Anterior cingulate cortex (tissue), 58 donors: ENCODE measurements at regions not wholly inside any gene's neighbourhood (a gene's known extent, or its start where the extent isn't known, plus 50 kb on each side); places are given as distances from the start of the nearest gene placed in this dataset.

ENCODE experiments used
- DNase-seq, 58 donors: peaks; one replicate each; lab custom pipeline; 2025; lab: John Stamatoyannopoulos, UW

DNA sequence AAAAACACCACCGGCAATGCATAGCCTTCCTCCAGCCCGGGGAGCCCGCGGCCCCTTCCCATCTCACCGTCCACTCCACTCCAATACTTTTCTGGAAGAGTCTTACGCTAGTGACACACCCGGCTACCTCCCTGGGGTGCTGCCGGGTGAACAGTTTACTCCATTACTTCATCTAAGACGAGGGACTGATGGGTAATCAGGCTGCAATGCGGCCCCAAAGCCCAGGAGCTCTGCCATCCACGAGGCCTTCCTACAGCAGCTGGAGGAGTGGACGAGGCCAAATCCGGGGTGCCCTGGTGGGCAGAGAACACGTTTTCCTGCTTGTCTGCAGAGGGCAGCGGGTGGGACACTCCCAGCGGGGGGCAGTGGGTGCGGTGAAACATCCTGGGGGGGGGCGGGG lies 356.2 kb upstream of the SHH start:
- no peak for DNase-seq

- no peak for DNase-seq
Observed at GRCh38 chr7:156167987-156168386, 355.7 kb upstream of the SHH start.

- DNase-seq: no peak
Observed at GRCh38 chr7:156167417-156167807, 355.1 kb upstream of the SHH start.

DNA sequence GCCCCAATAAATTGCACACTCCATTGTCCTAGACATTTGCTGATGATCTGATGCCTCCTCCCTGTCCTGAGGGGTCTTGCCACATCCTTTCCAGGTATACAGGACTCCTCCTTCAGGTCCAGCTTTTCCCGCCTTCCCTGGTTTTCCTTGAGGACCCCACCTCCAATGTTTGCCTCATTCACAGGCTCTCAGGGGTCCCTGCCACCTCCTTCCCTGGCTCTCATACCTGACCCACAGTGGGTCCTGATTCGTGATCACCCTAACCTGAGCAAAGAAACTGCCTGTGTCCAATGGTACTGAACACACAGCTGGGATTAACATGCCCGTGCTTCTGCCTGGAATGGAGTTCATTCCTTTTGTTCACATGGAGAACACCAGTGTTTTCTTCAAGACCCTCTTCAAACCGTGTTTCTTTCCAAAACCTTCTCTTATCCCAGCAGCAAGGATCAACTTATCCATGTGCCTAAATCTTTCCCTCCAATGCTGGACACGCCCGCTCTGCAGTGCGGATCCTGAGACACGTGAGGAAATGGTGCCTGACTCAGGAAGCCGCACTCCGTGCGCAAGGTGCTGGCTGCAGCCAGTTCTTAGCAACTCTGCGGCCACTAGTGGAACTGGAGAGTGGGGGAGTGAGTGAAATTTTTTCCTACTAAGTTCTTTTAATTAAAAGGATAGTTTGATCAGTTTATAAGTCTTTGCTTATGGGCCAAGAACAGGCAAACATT lies 354.6 kb upstream of the SHH start:
- DNase-seq: no peak

DNA sequence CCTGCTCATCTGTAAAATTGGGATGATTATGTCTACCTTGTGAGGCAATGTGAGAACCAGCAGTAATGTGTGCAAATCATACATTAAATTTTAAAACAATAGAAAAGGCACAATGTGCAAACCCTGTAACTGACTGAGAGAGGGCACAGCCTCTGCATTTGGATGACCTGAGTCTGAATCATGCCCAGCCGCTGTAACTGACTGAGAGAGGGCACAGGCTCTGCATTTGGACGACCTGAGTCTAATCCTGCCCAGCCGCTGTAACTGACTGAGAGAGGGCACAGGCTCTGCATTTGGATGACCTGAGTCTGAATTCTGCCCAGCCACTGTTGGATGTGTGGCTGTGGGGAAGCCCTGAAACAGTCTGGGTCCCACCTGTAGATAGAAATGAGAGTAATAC lies 351.5 kb upstream of the SHH start:
- no peak for DNase-seq

- DNase-seq: no peak
Observed at GRCh38 chr7:156162451-156162850, 350.2 kb upstream of the SHH start.

- DNase-seq: no peak
Observed at GRCh38 chr7:156160811-156161210, 348.5 kb upstream of the SHH start.

GRCh38 chr7:156158693-156159092 lies 346.4 kb upstream of the SHH start:
- DNase-seq: no peak

- DNase-seq: no peak
Observed at GRCh38 chr7:156158213-156158612, 345.9 kb upstream of the SHH start.

- no peak for DNase-seq
Observed at GRCh38 chr7:156157409-156158012, 345.2 kb upstream of the SHH start.

GRCh38 chr7:156156734-156157408 lies 344.6 kb upstream of the SHH start:
- DNase-seq: peak in 9 of 58 donors; percentile 6 to 42 (median 15)

GRCh38 chr7:156155988-156156733 lies 343.9 kb upstream of the SHH start:
- no peak for DNase-seq

- no peak for DNase-seq
Observed at GRCh38 chr7:156153590-156153989, 341.3 kb upstream of the SHH start.

DNA sequence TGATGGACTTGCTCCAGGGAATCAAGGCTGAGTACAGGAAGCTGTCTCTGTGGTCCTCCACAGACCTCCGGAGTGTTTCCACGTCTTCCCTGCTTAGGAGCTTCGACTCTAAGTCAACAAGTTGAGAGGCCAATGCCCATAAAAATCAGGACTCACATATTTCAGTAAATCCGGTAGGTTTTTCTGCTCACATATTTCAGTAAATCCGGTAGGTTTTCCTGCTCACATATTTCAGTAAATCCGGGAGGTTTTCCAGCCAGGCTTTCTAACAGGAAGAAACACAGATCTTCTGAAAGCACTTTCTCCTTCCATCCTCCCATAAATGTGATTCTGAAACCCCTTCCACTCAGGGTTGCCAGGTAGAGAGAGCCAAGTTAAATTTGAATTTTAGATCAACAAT lies 340.1 kb upstream of the SHH start:
- DNase-seq: peak in 1 of 58 donors; percentile 16

DNA sequence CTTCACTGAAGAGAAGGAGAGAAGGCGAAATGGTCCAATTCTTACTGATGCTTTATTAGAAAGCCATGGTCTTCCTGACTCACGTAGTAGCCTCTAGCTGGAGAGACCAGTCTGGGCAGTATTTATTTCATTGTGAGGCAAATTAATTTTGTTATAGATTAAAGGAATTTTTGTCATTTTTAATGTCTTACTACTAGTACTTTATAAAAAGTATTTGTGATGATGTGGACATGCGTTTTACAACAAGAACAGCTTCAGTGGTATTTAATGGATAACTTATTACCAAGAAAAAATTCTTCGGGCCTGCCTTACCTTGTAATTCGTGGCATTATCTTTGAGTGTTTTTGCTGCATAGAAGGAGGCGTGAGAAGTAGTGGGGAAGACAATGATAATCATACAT lies 339.4 kb upstream of the SHH start:
- no peak for DNase-seq

DNA sequence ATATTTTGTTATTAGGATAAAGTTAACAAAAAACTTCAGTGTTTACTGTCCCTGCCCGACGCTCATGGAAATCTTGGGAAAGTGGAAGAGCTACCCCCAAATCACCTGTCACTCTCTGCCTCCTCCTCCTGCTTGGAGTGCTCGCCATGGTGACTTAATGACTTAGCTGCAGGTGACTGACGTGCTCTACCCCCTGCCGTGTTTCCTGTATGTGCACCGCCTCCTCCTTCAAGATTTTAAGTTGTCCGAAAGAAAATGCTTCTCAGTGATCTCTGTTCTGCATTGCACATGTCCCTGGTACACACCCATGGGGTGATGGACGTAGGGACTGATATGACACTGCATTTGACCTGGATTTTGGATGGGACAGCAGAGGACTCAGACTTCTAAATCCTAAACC lies 338.8 kb upstream of the SHH start:
- no peak for DNase-seq

GRCh38 chr7:156148995-156149394 lies 336.7 kb upstream of the SHH start:
- no peak for DNase-seq

GRCh38 chr7:156148547-156148946 lies 336.3 kb upstream of the SHH start:
- DNase-seq: no peak

- DNase-seq: no peak
Observed at GRCh38 chr7:156147756-156148504, 335.7 kb upstream of the SHH start.

DNA sequence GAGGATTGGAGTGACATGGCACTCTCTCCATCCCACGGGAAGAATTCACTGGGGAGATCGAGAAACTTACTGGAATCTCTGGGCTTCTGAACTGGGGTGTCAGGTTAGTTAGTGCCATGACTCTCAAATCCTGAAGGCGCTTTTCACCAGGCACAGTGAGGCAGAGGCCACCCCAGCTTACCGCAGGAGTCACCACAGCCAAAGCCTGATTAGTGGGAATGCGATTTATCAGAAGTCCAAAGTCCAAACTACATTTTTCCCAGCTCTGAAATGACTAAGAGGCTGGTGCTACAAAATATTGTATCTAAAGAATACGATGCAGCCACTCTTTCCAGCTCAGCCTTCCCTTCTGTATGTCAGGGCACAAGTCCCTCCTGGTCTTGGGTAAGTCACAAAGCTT lies 334.8 kb upstream of the SHH start:
- no peak for DNase-seq

GRCh38 chr7:156145996-156146395 lies 333.7 kb upstream of the SHH start:
- no peak for DNase-seq
